ENCODE measurements at regions not wholly inside any gene's neighbourhood (a gene's known extent, or its start where the extent isn't known, plus 50 kb on each side); places are given as distances from the start of the nearest gene placed in this dataset.

GRCh38 chr2:239746559-239747246, 278.4 kb downstream of the NDUFA10 start:
- no peak overlapping the region for H3K4me3 ChIP-seq (ENCODE audit: low read length)
- TF ChIP-seq, protein P1, sequence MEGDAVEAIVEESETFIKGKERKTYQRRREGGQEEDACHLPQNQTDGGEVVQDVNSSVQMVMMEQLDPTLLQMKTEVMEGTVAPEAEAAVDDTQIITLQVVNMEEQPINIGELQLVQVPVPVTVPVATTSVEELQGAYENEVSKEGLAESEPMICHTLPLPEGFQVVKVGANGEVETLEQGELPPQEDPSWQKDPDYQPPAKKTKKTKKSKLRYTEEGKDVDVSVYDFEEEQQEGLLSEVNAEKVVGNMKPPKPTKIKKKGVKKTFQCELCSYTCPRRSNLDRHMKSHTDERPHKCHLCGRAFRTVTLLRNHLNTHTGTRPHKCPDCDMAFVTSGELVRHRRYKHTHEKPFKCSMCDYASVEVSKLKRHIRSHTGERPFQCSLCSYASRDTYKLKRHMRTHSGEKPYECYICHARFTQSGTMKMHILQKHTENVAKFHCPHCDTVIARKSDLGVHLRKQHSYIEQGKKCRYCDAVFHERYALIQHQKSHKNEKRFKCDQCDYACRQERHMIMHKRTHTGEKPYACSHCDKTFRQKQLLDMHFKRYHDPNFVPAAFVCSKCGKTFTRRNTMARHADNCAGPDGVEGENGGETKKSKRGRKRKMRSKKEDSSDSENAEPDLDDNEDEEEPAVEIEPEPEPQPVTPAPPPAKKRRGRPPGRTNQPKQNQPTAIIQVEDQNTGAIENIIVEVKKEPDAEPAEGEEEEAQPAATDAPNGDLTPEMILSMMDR (IDR thresholded peaks at IDR 0.05; ENCODE audit: insufficient read depth, low read depth, low read length, missing control alignments): no peak
- DNase-seq (ENCODE audit: low read depth): no peak

GRCh38 chr2:239745386-239746227, 279.5 kb downstream of the NDUFA10 start:
- H3K4me3 ChIP-seq (ENCODE audit: low read length): no peak overlapping the region
- TF ChIP-seq, protein P1 (IDR thresholded peaks at IDR 0.05; ENCODE audit: insufficient read depth, low read depth, low read length, missing control alignments): no peak
- no peak for DNase-seq (ENCODE audit: low read depth)

GRCh38 chr2:239744706-239745340, 280.3 kb downstream of the NDUFA10 start:
- no peak overlapping the region for H3K4me3 ChIP-seq (ENCODE audit: low read length)
- DNase-seq (ENCODE audit: low read depth): no peak
- TF ChIP-seq, protein P1 (IDR thresholded peaks at IDR 0.05; ENCODE audit: insufficient read depth, low read depth, low read length, missing control alignments): no peak

GRCh38 chr2:239743206-239743605, 281.9 kb downstream of the NDUFA10 start:
- no peak for DNase-seq (ENCODE audit: low read depth)
- TF ChIP-seq, protein P1 (IDR thresholded peaks at IDR 0.05; ENCODE audit: insufficient read depth, low read depth, low read length, missing control alignments): no peak
- H3K4me3 ChIP-seq (ENCODE audit: low read length): no peak overlapping the region

- H3K4me3 ChIP-seq (ENCODE audit: low read length): no peak overlapping the region
- TF ChIP-seq, protein P1 (IDR thresholded peaks at IDR 0.05; ENCODE audit: insufficient read depth, low read depth, low read length, missing control alignments): no peak
- DNase-seq (ENCODE audit: low read depth): no peak
Measured at GRCh38 chr2:239742377-239742776, 282.8 kb downstream of the NDUFA10 start.

DNA sequence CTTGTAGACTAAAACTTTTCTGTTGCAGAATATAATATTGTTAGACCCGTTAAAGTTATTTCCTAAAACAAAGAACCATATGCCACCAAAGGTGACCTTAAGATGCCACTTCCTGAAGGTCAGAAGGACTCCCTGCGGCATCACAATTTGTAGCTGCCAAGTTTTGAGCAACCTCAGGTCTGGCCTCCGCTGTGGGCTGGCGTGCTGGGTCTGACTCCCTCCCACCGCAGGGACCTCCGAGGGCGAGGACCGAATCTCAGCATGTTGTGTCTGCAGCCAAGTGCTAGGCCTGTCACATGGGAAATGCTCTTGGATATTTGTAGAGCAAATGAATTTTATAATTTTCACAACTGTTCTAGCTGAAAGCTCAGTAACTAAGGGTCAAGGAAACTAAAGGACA, 285.9 kb downstream of the NDUFA10 start:
- TF ChIP-seq, protein P1 (IDR thresholded peaks at IDR 0.05; ENCODE audit: insufficient read depth, low read depth, low read length, missing control alignments): no peak
- H3K4me3 ChIP-seq (ENCODE audit: low read length): no peak overlapping the region
- DNase-seq (ENCODE audit: low read depth): no peak
